GM23338 (cell line): ENCODE measurements at regions not wholly inside any gene's neighbourhood (a gene's known extent, or its start where the extent isn't known, plus 50 kb on each side); places are given as distances from the start of the nearest gene placed in this dataset.

Source experiments
- CREB1 ChIP-seq: fragments of 250-450 bp; sonication (Bioruptor Pico); IDR thresholded peaks from 2 replicates; pipeline ENCODE4 v1.5.0; 2020; ENCODE audit warnings: low read depth, mild to moderate bottlenecking, moderate library complexity
- EZH2 ChIP-seq: fragments of 200-600 bp; sonication (generic); IDR thresholded peaks from one replicate; pipeline ENCODE4 v1.8.0; 2017; ENCODE audit warnings: antibody characterized with exemption, mild to moderate bottlenecking, low read depth; ENCODE audit not compliant: unreplicated experiment
- EZH2phosphoT487 ChIP-seq: fragments of 200-600 bp; sonication (generic); IDR thresholded peaks from one replicate; pipeline ENCODE4 v1.8.1; 2018; ENCODE audit warnings: antibody characterized with exemption; ENCODE audit not compliant: unreplicated experiment
- JUNB ChIP-seq: IDR thresholded peaks from one replicate; pipeline ENCODE4 v1.6.1; 2016; ENCODE audit warnings: antibody characterized with exemption; ENCODE audit not compliant: unreplicated experiment
- NANOG ChIP-seq: IDR thresholded peaks from 2 replicates; pipeline ENCODE4 v1.6.1; 2016; ENCODE audit warnings: antibody characterized with exemption, borderline replicate concordance
- POLR2AphosphoS5 ChIP-seq: IDR thresholded peaks from 2 replicates; pipeline ENCODE4 v1.6.1; 2016; ENCODE audit warnings: antibody characterized with exemption, low read depth
- REST ChIP-seq: IDR thresholded peaks from one replicate; pipeline ENCODE4 v1.6.1; 2018; ENCODE audit warnings: antibody characterized with exemption; ENCODE audit not compliant: unreplicated experiment
- ZNF331 ChIP-seq: fragments of 250-450 bp; sonication (Bioruptor Pico); IDR thresholded peaks from 2 replicates; pipeline ENCODE4 v1.5.0; 2020; ENCODE audit warnings: low read depth, mild to moderate bottlenecking, moderate library complexity
- ZNF462 ChIP-seq: fragments of 250-450 bp; sonication (Bioruptor Pico); IDR thresholded peaks from 2 replicates; pipeline ENCODE4 v1.5.0; 2020; ENCODE audit warnings: mild to moderate bottlenecking, moderate library complexity
- TF ChIP-seq, protein P1 (sequence below), 2 experiments: fragments of 200-600 bp in 1 of 2; sonication (generic) in 1 of 2; conservative IDR thresholded peaks; 2 replicates each; pipeline versions ENCODE4 v1.5.1 to v1.6.1; 2016 to 2017; ENCODE audit warnings: antibody characterized with exemption in 2 of 2, low read depth in 2 of 2, mild to moderate bottlenecking in 2 of 2, moderate library complexity in 1 of 2

- TF ChIP-seq ZNF462 (CRISPR knock-in tag), result no peak
- no peak for TF ChIP-seq CREB1 (CRISPR knock-in tag)
- no peak for TF ChIP-seq NANOG
- TF ChIP-seq JUNB, result no peak
- TF ChIP-seq POLR2AphosphoS5, result no peak
- TF ChIP-seq EZH2phosphoT487, result no peak
- no peak for TF ChIP-seq EZH2
- TF ChIP-seq ZNF331 (CRISPR knock-in tag), result no peak
- TF ChIP-seq, protein P1, sequence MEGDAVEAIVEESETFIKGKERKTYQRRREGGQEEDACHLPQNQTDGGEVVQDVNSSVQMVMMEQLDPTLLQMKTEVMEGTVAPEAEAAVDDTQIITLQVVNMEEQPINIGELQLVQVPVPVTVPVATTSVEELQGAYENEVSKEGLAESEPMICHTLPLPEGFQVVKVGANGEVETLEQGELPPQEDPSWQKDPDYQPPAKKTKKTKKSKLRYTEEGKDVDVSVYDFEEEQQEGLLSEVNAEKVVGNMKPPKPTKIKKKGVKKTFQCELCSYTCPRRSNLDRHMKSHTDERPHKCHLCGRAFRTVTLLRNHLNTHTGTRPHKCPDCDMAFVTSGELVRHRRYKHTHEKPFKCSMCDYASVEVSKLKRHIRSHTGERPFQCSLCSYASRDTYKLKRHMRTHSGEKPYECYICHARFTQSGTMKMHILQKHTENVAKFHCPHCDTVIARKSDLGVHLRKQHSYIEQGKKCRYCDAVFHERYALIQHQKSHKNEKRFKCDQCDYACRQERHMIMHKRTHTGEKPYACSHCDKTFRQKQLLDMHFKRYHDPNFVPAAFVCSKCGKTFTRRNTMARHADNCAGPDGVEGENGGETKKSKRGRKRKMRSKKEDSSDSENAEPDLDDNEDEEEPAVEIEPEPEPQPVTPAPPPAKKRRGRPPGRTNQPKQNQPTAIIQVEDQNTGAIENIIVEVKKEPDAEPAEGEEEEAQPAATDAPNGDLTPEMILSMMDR (conservative IDR thresholded peaks at IDR 0.05; ENCODE audit: low read depth in 2 of 2), result no peak
- TF ChIP-seq REST, result no peak
These were observed 65.1 kb upstream of the FOXC1 start (continued) for GRCh38 chr6:1544603-1545002.
